ENCODE measurements at regions not wholly inside any gene's neighbourhood (a gene's known extent, or its start where the extent isn't known, plus 50 kb on each side); places are given as distances from the start of the nearest gene placed in this dataset.

DNA sequence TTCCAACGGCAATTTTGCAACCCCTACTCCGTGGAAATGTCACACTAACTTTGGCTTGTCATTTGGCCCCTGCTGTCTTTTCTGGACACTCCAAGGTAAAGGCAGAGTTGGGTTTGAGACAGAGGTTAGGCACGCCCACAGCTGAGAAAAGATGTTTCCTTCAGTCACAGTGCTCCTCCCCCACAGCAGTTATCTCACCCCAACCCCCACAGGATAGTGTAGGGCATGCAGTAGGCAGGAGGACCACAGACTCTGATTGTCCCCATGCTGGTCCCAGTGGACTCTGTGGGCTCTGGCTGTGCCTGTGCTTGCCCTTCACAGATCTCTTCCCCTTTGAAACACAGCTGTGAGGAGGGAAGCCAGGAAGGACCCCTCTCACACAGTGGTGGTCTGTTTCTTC lies 124.0 kb upstream of the CARMIL1 start:
- no peak for TF ChIP-seq POLR2A (IDR thresholded peaks at IDR 0.05; ENCODE audit: low read length)
- TF ChIP-seq, protein P1, sequence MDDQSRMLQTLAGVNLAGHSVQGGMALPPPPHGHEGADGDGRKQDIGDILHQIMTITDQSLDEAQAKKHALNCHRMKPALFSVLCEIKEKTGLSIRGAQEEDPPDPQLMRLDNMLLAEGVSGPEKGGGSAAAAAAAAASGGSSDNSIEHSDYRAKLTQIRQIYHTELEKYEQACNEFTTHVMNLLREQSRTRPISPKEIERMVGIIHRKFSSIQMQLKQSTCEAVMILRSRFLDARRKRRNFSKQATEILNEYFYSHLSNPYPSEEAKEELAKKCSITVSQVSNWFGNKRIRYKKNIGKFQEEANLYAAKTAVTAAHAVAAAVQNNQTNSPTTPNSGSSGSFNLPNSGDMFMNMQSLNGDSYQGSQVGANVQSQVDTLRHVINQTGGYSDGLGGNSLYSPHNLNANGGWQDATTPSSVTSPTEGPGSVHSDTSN (IDR thresholded peaks at IDR 0.05) = no peak
- TF ChIP-seq, protein P2, sequence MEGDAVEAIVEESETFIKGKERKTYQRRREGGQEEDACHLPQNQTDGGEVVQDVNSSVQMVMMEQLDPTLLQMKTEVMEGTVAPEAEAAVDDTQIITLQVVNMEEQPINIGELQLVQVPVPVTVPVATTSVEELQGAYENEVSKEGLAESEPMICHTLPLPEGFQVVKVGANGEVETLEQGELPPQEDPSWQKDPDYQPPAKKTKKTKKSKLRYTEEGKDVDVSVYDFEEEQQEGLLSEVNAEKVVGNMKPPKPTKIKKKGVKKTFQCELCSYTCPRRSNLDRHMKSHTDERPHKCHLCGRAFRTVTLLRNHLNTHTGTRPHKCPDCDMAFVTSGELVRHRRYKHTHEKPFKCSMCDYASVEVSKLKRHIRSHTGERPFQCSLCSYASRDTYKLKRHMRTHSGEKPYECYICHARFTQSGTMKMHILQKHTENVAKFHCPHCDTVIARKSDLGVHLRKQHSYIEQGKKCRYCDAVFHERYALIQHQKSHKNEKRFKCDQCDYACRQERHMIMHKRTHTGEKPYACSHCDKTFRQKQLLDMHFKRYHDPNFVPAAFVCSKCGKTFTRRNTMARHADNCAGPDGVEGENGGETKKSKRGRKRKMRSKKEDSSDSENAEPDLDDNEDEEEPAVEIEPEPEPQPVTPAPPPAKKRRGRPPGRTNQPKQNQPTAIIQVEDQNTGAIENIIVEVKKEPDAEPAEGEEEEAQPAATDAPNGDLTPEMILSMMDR (IDR thresholded peaks at IDR 0.05) = no peak
- TF ChIP-seq RFX5 (IDR thresholded peaks at IDR 0.05) = no peak
- TF ChIP-seq KDM1A (IDR thresholded peaks at IDR 0.05; ENCODE audit: low read depth) = no peak
- TF ChIP-seq MAX (IDR thresholded peaks at IDR 0.05) = no peak
- no peak for TF ChIP-seq MAFK (IDR thresholded peaks at IDR 0.05; ENCODE audit: partially characterized antibody)
- no peak for TF ChIP-seq CHD2 (IDR thresholded peaks at IDR 0.05; ENCODE audit: low read length, partially characterized antibody)
- no peak for TF ChIP-seq BHLHE40 (IDR thresholded peaks at IDR 0.05; ENCODE audit: low read depth, low read length)
- TF ChIP-seq JUNB (IDR thresholded peaks at IDR 0.05) = no peak
